SK-N-SH (cell line): ENCODE measurements at regions not wholly inside any gene's neighbourhood (a gene's known extent, or its start where the extent isn't known, plus 50 kb on each side); places are given as distances from the start of the nearest gene placed in this dataset.

Source experiments
- CTCF ChIA-PET: fragments of 300-600, 350-600 bp; formaldehyde crosslinking; extraction: SDS; loops from one replicate; lab custom pipeline; 2021; lab: Yijun Ruan, JAX
- POLR2A ChIA-PET: fragments of 350-600 bp; sonication (Branson Sonifier 250); formaldehyde crosslinking; extraction: SDS; loops from one replicate; lab custom pipeline; 2020; ENCODE audit warnings: antibody characterized with exemption, inconsistent platforms; lab: Yijun Ruan, JAX
- DNase-seq: peaks from one replicate; pipeline ENCODE4 v3.0.0; 2012
- H2AFZ ChIP-seq: fragments of 200-600 bp; sonication (generic); 2 replicates; pipeline ENCODE4 v1.8.1; 2016; ENCODE audit warnings: antibody characterized with exemption, mild to moderate bottlenecking, low read depth
- H3F3A ChIP-seq: fragments of 200-600 bp; sonication (generic); replicated peaks from 2 replicates; pipeline ENCODE3; 2016; ENCODE audit warnings: antibody characterized with exemption, mild to moderate bottlenecking; ENCODE audit not compliant: insufficient read depth
- H3K27ac ChIP-seq, 2 experiments: fragments of 200-500 bp in 1 of 2; fragments of 200-600 bp in 1 of 2; sonication (Bioruptor generic) in 1 of 2; sonication (generic), shearing (Covaris generic) in 1 of 2; 2 replicates each; pipeline versions ENCODE4 v1.5.1 to v1.6.1; 2014 to 2016; ENCODE audit warnings: low read depth in 2 of 2, inconsistent platforms in 1 of 2, low read length in 1 of 2, mild to moderate bottlenecking in 1 of 2, mixed read lengths in 1 of 2
- H3K27me3 ChIP-seq: fragments of 200-600 bp; sonication (generic), shearing (Covaris generic); 2 replicates; pipeline ENCODE4 v1.6.1; 2016; ENCODE audit warnings: mixed run types; ENCODE audit not compliant: insufficient read depth
- H3K36me3 ChIP-seq, 2 experiments: fragments of 200-500 bp in 1 of 2; fragments of 200-600 bp in 1 of 2; sonication (Bioruptor generic) in 1 of 2; sonication (generic) in 1 of 2; replicated peaks in 1 of 2; 2 replicates each; pipeline versions ENCODE3 to v1.5.1; 2014 to 2016; ENCODE audit warnings: low read length in 1 of 2, mild to moderate bottlenecking in 1 of 2; ENCODE audit not compliant: insufficient read depth in 2 of 2, control insufficient read depth in 1 of 2
- H3K4me1 ChIP-seq, 2 experiments: fragments of 200-500 bp in 1 of 2; fragments of 200-600 bp in 1 of 2; sonication (Bioruptor generic) in 1 of 2; sonication (generic), shearing (Covaris generic) in 1 of 2; 2 replicates each; pipeline versions ENCODE4 v1.5.1 to v1.6.1; 2014 to 2016; ENCODE audit warnings: low read depth in 1 of 2, low read length in 1 of 2, mixed run types in 1 of 2; ENCODE audit not compliant: insufficient read depth in 2 of 2, control insufficient read depth in 1 of 2
- H3K4me2 ChIP-seq: fragments of 200-600 bp; sonication (generic), shearing (Covaris generic); 2 replicates; pipeline ENCODE4 v1.6.1; 2017; ENCODE audit warnings: mixed run types
- H3K4me3 ChIP-seq, 2 experiments: fragments of 200-500 bp in 1 of 2; fragments of 200-600 bp in 1 of 2; sonication (Bioruptor generic) in 1 of 2; sonication (generic), shearing (Covaris generic) in 1 of 2; 2 replicates each; pipeline versions ENCODE4 v1.5.1 to v1.8.1; 2014 to 2016; ENCODE audit warnings: low read depth in 2 of 2, inconsistent platforms in 1 of 2, low read length in 1 of 2, mild to moderate bottlenecking in 1 of 2, mixed read lengths in 1 of 2, moderate library complexity in 1 of 2
- H3K79me2 ChIP-seq: fragments of 200-600 bp; sonication (generic); 2 replicates; pipeline ENCODE4 v1.8.1; 2017; ENCODE audit warnings: mild to moderate bottlenecking; ENCODE audit not compliant: insufficient read depth
- H3K9ac ChIP-seq: fragments of 200-600 bp; sonication (generic); 2 replicates; pipeline ENCODE4 v1.6.1; 2017; ENCODE audit warnings: mixed run types
- H3K9me2 ChIP-seq: fragments of 200-600 bp; sonication (generic); 2 replicates; pipeline ENCODE4 v1.6.1; 2017; ENCODE audit warnings: mixed run types
- H3K9me3 ChIP-seq: fragments of 200-600 bp; sonication (generic); 2 replicates; pipeline ENCODE4 v1.6.1; 2017; ENCODE audit warnings: mixed run types, mild to moderate bottlenecking, moderate library complexity
- H4K20me1 ChIP-seq: fragments of 200-600 bp; sonication (generic); 2 replicates; pipeline ENCODE4 v1.6.1; 2017; ENCODE audit warnings: mild to moderate bottlenecking, mixed run types; ENCODE audit not compliant: insufficient read depth
- CHD2 ChIP-seq: fragments of 150-350 bp; IDR thresholded peaks from 2 replicates; pipeline ENCODE4 v1.6.1; 2018; ENCODE audit warnings: low read length; ENCODE audit not compliant: partially characterized antibody
- CTCF ChIP-seq: fragments of 200-600 bp; sonication (generic); IDR thresholded peaks from 2 replicates; pipeline ENCODE4 v1.6.1; 2017; ENCODE audit warnings: antibody characterized with exemption, mild to moderate bottlenecking, moderate library complexity
- ELF1 ChIP-seq: IDR thresholded peaks from 2 replicates; pipeline ENCODE4 v1.4.0; 2012
- EP300 ChIP-seq, 2 experiments: IDR thresholded peaks; 2 replicates each; pipeline versions ENCODE4 v1.4.0 to v1.6.1; 2012; ENCODE audit warnings: borderline replicate concordance in 1 of 2, low read depth in 1 of 2, low read length in 1 of 2
- FOSL2 ChIP-seq: IDR thresholded peaks from 2 replicates; pipeline ENCODE4 v1.4.0; 2012; ENCODE audit warnings: low read depth, mild to moderate bottlenecking, moderate library complexity, borderline replicate concordance
- FOXJ3 ChIP-seq: sonication (generic); formaldehyde crosslinking; IDR thresholded peaks from 2 replicates; pipeline ENCODE4 v1.5.1; 2020; ENCODE audit warnings: mild to moderate bottlenecking, missing genetic modification reagents
- GATA2 ChIP-seq: sonication (generic); formaldehyde crosslinking; IDR thresholded peaks from 2 replicates; pipeline ENCODE4 v1.5.0; 2020; ENCODE audit warnings: mild to moderate bottlenecking, missing genetic modification reagents
- MEF2A ChIP-seq: IDR thresholded peaks from 2 replicates; pipeline ENCODE4 v1.4.0; 2012; ENCODE audit warnings: low read depth, borderline replicate concordance
- NFIC ChIP-seq: IDR thresholded peaks from 2 replicates; pipeline ENCODE4 v1.4.0; 2012; ENCODE audit warnings: borderline replicate concordance
- NRF1 ChIP-seq: IDR thresholded peaks from 2 replicates; pipeline ENCODE4 v1.6.1; 2012; ENCODE audit warnings: low read depth, mild to moderate bottlenecking, low read length
- RAD21 ChIP-seq: IDR thresholded peaks from 2 replicates; pipeline ENCODE4 v1.6.1; 2012; ENCODE audit warnings: mild to moderate bottlenecking, low read length
- RFX5 ChIP-seq: IDR thresholded peaks from 2 replicates; pipeline ENCODE4 v1.6.1; 2012; ENCODE audit warnings: mild to moderate bottlenecking, improper control_type of control experiment, low read length
- SIN3A ChIP-seq: IDR thresholded peaks from 2 replicates; pipeline ENCODE4 v1.6.1; 2012; ENCODE audit warnings: low read depth, mild to moderate bottlenecking, low read length, moderate library complexity, borderline replicate concordance
- TAF1 ChIP-seq: IDR thresholded peaks from 2 replicates; pipeline ENCODE4 v1.6.1; 2012; ENCODE audit warnings: low read depth, mild to moderate bottlenecking, low read length, moderate library complexity, borderline replicate concordance
- TEAD4 ChIP-seq: IDR thresholded peaks from 2 replicates; pipeline ENCODE4 v1.4.0; 2012; ENCODE audit warnings: mild to moderate bottlenecking, borderline replicate concordance; ENCODE audit not compliant: insufficient read depth
- WGBS: methylation state at CpG from one replicate; pipeline ENCODE4 v1.1.6; 2017; ENCODE audit warnings: low lambda C conversion rate; 5-methylcytosine and 5-hydroxymethylcytosine counted together
- TF ChIP-seq, protein P1 (sequence below): fragments of 150-350 bp; IDR thresholded peaks from 2 replicates; pipeline ENCODE4 v1.6.1; 2017; ENCODE audit warnings: antibody characterized with exemption, low read length, low read depth, borderline replicate concordance
- TF ChIP-seq, protein P2 (sequence below): IDR thresholded peaks from 2 replicates; pipeline ENCODE4 v1.4.0; 2012; ENCODE audit warnings: low read depth, borderline replicate concordance
- TF ChIP-seq, protein P3 (sequence below): IDR thresholded peaks from 2 replicates; pipeline ENCODE4 v1.6.1; 2012; ENCODE audit warnings: mild to moderate bottlenecking, low read depth, low read length, moderate library complexity

DNA sequence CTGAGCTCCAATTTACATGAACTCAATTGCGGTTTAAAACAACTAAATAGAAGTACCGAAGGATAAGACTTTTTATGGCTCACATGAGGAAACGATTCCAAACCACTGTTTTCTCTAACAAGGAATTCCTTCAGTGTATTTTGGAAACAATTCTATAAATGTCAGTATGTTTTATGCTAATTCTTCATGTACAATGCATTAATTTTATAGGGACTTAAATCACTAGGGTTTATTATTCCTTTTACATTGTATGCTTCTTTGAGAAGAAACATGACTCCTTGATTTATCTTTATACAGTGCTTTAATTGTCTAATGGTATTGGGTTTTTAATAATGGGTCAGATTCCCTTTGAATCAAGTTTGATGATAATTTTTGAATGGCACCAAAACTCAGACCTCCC lies 566.8 kb downstream of the EPHA4 start:
- H2AFZ ChIP-seq, result no peak overlapping the region
- no peak overlapping the region for H3K4me3 ChIP-seq
- H3K27me3 ChIP-seq, result no peaks in the 10 kb centered on the region
- no peak overlapping the region for H3K27ac ChIP-seq
- ChIA-PET CTCF (no interaction called here), POLR2A (no interaction called here)
- H3K9me2 ChIP-seq, result no peaks in the 10 kb centered on the region
- no peak overlapping the region for H3K4me2 ChIP-seq
- H3K36me3 ChIP-seq, result no peaks in the 10 kb centered on the region
- H3K9me3 ChIP-seq, result no peaks in the 10 kb centered on the region
- no peak for TF ChIP-seq NFIC
- TF ChIP-seq, protein P1, sequence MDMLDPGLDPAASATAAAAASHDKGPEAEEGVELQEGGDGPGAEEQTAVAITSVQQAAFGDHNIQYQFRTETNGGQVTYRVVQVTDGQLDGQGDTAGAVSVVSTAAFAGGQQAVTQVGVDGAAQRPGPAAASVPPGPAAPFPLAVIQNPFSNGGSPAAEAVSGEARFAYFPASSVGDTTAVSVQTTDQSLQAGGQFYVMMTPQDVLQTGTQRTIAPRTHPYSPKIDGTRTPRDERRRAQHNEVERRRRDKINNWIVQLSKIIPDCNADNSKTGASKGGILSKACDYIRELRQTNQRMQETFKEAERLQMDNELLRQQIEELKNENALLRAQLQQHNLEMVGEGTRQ, result no peak
- TF ChIP-seq MEF2A, result no peak
- no peak for TF ChIP-seq CHD2
- no peak for TF ChIP-seq FOSL2
- no peak for TF ChIP-seq FOXJ3
- no peak for TF ChIP-seq NRF1
- TF ChIP-seq, protein P2, sequence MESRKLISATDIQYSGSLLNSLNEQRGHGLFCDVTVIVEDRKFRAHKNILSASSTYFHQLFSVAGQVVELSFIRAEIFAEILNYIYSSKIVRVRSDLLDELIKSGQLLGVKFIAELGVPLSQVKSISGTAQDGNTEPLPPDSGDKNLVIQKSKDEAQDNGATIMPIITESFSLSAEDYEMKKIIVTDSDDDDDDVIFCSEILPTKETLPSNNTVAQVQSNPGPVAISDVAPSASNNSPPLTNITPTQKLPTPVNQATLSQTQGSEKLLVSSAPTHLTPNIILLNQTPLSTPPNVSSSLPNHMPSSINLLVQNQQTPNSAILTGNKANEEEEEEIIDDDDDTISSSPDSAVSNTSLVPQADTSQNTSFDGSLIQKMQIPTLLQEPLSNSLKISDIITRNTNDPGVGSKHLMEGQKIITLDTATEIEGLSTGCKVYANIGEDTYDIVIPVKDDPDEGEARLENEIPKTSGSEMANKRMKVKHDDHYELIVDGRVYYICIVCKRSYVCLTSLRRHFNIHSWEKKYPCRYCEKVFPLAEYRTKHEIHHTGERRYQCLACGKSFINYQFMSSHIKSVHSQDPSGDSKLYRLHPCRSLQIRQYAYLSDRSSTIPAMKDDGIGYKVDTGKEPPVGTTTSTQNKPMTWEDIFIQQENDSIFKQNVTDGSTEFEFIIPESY, result no peak
- TF ChIP-seq CTCF, result no peak
- TF ChIP-seq ELF1, result no peak
- no peak for TF ChIP-seq EP300 (IDR thresholded peaks at IDR 0.05; ENCODE audit: borderline replicate concordance in 1 of 2, low read depth in 1 of 2, low read length in 1 of 2)
- TF ChIP-seq TEAD4, result no peak
- TF ChIP-seq, protein P3, sequence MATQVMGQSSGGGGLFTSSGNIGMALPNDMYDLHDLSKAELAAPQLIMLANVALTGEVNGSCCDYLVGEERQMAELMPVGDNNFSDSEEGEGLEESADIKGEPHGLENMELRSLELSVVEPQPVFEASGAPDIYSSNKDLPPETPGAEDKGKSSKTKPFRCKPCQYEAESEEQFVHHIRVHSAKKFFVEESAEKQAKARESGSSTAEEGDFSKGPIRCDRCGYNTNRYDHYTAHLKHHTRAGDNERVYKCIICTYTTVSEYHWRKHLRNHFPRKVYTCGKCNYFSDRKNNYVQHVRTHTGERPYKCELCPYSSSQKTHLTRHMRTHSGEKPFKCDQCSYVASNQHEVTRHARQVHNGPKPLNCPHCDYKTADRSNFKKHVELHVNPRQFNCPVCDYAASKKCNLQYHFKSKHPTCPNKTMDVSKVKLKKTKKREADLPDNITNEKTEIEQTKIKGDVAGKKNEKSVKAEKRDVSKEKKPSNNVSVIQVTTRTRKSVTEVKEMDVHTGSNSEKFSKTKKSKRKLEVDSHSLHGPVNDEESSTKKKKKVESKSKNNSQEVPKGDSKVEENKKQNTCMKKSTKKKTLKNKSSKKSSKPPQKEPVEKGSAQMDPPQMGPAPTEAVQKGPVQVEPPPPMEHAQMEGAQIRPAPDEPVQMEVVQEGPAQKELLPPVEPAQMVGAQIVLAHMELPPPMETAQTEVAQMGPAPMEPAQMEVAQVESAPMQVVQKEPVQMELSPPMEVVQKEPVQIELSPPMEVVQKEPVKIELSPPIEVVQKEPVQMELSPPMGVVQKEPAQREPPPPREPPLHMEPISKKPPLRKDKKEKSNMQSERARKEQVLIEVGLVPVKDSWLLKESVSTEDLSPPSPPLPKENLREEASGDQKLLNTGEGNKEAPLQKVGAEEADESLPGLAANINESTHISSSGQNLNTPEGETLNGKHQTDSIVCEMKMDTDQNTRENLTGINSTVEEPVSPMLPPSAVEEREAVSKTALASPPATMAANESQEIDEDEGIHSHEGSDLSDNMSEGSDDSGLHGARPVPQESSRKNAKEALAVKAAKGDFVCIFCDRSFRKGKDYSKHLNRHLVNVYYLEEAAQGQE, result no peak
- no peak for TF ChIP-seq RFX5
- no peak for TF ChIP-seq GATA2
- TF ChIP-seq SIN3A, result no peak
- no peak for TF ChIP-seq RAD21
- no peak for TF ChIP-seq TAF1
- H3K9ac ChIP-seq, result no peak overlapping the region
- H4K20me1 ChIP-seq, result no peaks in the 10 kb centered on the region
- H3K4me1 ChIP-seq, result no peaks in the 10 kb centered on the region
- H3K79me2 ChIP-seq, result no peaks in the 10 kb centered on the region
- WGBS, result 32% methylated on average over 3 of the region's 3 CpGs
- DNase-seq, result no peak
- no peaks in the 10 kb centered on the region for H3F3A ChIP-seq
